CD14-positive monocyte (primary cell): ENCODE measurements at regions not wholly inside any gene's neighbourhood (a gene's known extent, or its start where the extent isn't known, plus 50 kb on each side); places are given as distances from the start of the nearest gene placed in this dataset.

Experiments used
- DNase-seq, 3 donors: peaks; one replicate each; pipeline ENCODE4 v3.0.0-alpha.2; 2011 to 2022
- H2AFZ ChIP-seq: 2 replicates; pipeline ENCODE4 v1.6.0; 2012; ENCODE audit warnings: mild to moderate bottlenecking, low read depth, low read length, inconsistent platforms; ENCODE audit not compliant: insufficient read depth, poor library complexity, severe bottlenecking
- H3K27ac ChIP-seq, 2 donors: 1 replicate in 1 of 2; 2 replicates in 1 of 2; pipeline ENCODE4 v1.5.1; 2012 to 2013; ENCODE audit warnings: low read length in 2 of 2, control low read depth in 1 of 2, inconsistent platforms in 1 of 2, low read depth in 1 of 2, mild to moderate bottlenecking in 1 of 2
- H3K27me3 ChIP-seq, 2 donors: one replicate each; pipeline versions ENCODE4 v1.6.0 to v1.6.1; 2011 to 2013; ENCODE audit warnings: low read length in 2 of 2; ENCODE audit not compliant: control insufficient read depth in 2 of 2, insufficient read depth in 2 of 2
- H3K36me3 ChIP-seq, 2 donors: replicated peaks in 1 of 2; 1 replicate in 1 of 2; 2 replicates in 1 of 2; pipeline versions ENCODE4 v1.5.1 to v1.6.1; 2012 to 2013; ENCODE audit warnings: low read length in 2 of 2, control low read depth in 1 of 2, inconsistent platforms in 1 of 2, mild to moderate bottlenecking in 1 of 2; ENCODE audit not compliant: insufficient read depth in 2 of 2, control insufficient read depth in 1 of 2
- H3K4me1 ChIP-seq, 2 donors: 1 replicate in 1 of 2; 2 replicates in 1 of 2; pipeline versions ENCODE4 v1.5.1 to v1.6.1; 2012 to 2013; ENCODE audit warnings: low read length in 2 of 2, control low read depth in 1 of 2, inconsistent platforms in 1 of 2, mild to moderate bottlenecking in 1 of 2, moderate library complexity in 1 of 2; ENCODE audit not compliant: insufficient read depth in 2 of 2, control insufficient read depth in 1 of 2
- H3K4me2 ChIP-seq: replicated peaks from 2 replicates; pipeline ENCODE3; 2012; ENCODE audit warnings: low read length, moderate library complexity, mild to moderate bottlenecking; ENCODE audit not compliant: poor library complexity, severe bottlenecking; ENCODE audit errors: extremely low read depth
- H3K4me3 ChIP-seq, 3 experiments: fragments of 200-600 bp in 1 of 3; sonication (generic) in 1 of 3; replicated peaks in 1 of 3; 1 replicate in 2 of 3; 2 replicates in 1 of 3; pipeline ENCODE4 v1.5.1; 2011 to 2013; ENCODE audit warnings: low read length in 3 of 3, mild to moderate bottlenecking in 3 of 3, control low read depth in 2 of 3, low read depth in 2 of 3, inconsistent platforms in 1 of 3, moderate library complexity in 1 of 3
- H3K79me2 ChIP-seq: 2 replicates; pipeline ENCODE4 v1.6.0; 2012; ENCODE audit warnings: mild to moderate bottlenecking, control low read depth, inconsistent platforms, low read length, moderate library complexity; ENCODE audit not compliant: insufficient read depth
- H3K9ac ChIP-seq: 2 replicates; pipeline ENCODE4 v1.6.0; 2017; ENCODE audit warnings: low read length, mild to moderate bottlenecking; ENCODE audit not compliant: insufficient read depth, poor library complexity, severe bottlenecking
- H3K9me3 ChIP-seq, 2 donors: replicated peaks in 1 of 2; 1 replicate in 1 of 2; 2 replicates in 1 of 2; pipeline versions ENCODE4 v1.5.1 to v1.6.1; 2012 to 2013; ENCODE audit warnings: low read length in 2 of 2, control low read depth in 1 of 2; ENCODE audit not compliant: control insufficient read depth in 1 of 2, insufficient read depth in 1 of 2
- H4K20me1 ChIP-seq: 2 replicates; pipeline ENCODE4 v1.6.0; 2012; ENCODE audit warnings: mild to moderate bottlenecking, low read length, control low read depth, moderate library complexity; ENCODE audit not compliant: insufficient read depth
- H3K27ac Mint-ChIP-seq, 7 donors: one replicate each; pipeline ENCODE4 v1.8.0; 2020; ENCODE audit warnings: mild to moderate bottlenecking in 7 of 7, mixed read lengths in 7 of 7, moderate library complexity in 6 of 7, inconsistent platforms in 2 of 7
- H3K27me3 Mint-ChIP-seq, 3 donors: one replicate each; pipeline ENCODE4 v1.8.0; 2021 to 2022; ENCODE audit warnings: low read depth in 3 of 3, mild to moderate bottlenecking in 3 of 3, mixed read lengths in 3 of 3, moderate library complexity in 3 of 3, inconsistent platforms in 1 of 3
- H3K36me3 Mint-ChIP-seq, 2 donors: one replicate each; pipeline ENCODE4 v1.8.0; 2020; ENCODE audit warnings: mixed read lengths in 2 of 2, inconsistent platforms in 1 of 2, mild to moderate bottlenecking in 1 of 2
- H3K4me1 Mint-ChIP-seq: one replicate; pipeline ENCODE4 v1.8.0; 2020; ENCODE audit warnings: mild to moderate bottlenecking, mixed read lengths
- H3K4me3 Mint-ChIP-seq, 2 donors: one replicate each; pipeline ENCODE4 v1.8.0; 2020; ENCODE audit warnings: mild to moderate bottlenecking in 2 of 2, mixed read lengths in 2 of 2, moderate library complexity in 1 of 2
- H3K9me3 Mint-ChIP-seq, 7 donors: one replicate each; pipeline ENCODE4 v1.8.0; 2020 to 2022; ENCODE audit warnings: mixed read lengths in 7 of 7, mild to moderate bottlenecking in 6 of 7, moderate library complexity in 6 of 7, inconsistent platforms in 2 of 7
- WGBS: methylation state at CpG from one replicate; pipeline ENCODE4 v1.1.5; 2013; ENCODE audit warnings: missing lambda C conversion rate; ENCODE audit not compliant: insufficient coverage; 5-methylcytosine and 5-hydroxymethylcytosine counted together
- intact Hi-C, 2 donors: fragments of 100-400 bp; cut with micrococcal nuclease; formaldehyde crosslinking; loops; one replicate each; pipeline versions ENCODE4 v1.15.0 to v1.15.1; 2023
- TF ChIP-seq, protein P1 (sequence below): fragments of 200-600 bp; IDR thresholded peaks from one replicate; pipeline ENCODE4 v1.8.0; 2022; ENCODE audit warnings: antibody characterized with exemption, mild to moderate bottlenecking

DNA sequence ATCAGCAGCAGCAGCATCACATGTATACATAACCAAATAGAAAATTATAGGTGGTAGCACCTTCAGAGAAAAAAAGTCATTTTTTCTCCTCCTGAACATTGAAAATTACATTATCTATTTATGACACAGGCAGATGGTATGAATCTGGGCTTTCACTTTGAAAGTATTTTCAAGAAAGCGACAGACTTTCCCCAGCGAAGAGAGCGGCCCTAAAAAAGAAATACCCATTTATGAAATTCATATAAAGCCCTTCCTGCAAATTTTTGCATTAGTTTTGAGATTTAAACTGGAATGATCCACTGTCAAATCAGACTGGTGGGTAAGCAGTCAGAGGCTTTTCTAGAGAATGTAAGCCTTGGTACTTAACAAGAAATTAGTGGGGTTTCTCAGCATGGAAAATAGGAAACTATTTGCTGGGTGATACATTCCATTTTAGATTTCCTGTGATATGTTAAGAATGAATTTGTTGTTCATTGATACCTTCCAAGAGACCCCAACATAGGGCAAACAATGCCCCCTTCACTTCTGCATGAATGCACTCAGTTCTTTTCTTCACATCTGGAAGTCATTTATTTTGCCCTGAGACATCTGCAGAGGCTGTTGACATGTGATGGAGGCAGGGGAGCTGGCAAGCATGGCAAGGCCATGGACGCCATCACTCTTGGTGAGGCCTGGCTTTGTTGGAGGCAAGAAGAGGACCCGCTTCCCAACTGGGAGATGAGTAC lies 147.0 kb downstream of the LINC00237 start:
- TF ChIP-seq, protein P1, sequence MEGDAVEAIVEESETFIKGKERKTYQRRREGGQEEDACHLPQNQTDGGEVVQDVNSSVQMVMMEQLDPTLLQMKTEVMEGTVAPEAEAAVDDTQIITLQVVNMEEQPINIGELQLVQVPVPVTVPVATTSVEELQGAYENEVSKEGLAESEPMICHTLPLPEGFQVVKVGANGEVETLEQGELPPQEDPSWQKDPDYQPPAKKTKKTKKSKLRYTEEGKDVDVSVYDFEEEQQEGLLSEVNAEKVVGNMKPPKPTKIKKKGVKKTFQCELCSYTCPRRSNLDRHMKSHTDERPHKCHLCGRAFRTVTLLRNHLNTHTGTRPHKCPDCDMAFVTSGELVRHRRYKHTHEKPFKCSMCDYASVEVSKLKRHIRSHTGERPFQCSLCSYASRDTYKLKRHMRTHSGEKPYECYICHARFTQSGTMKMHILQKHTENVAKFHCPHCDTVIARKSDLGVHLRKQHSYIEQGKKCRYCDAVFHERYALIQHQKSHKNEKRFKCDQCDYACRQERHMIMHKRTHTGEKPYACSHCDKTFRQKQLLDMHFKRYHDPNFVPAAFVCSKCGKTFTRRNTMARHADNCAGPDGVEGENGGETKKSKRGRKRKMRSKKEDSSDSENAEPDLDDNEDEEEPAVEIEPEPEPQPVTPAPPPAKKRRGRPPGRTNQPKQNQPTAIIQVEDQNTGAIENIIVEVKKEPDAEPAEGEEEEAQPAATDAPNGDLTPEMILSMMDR: no peak
- H3K36me3 ChIP-seq: no peaks in the 10 kb centered on the region
- no peak overlapping the region for H3K27ac ChIP-seq
- no peaks in the 10 kb centered on the region for H3K4me1 Mint-ChIP-seq
- no CpG with 5 or more reads among the region's 5 CpGs for WGBS
- no peak overlapping the region for H3K4me3 Mint-ChIP-seq
- no peak overlapping the region for H2AFZ ChIP-seq
- H3K27me3 Mint-ChIP-seq: peaks cover 2 to 26% (median 11%) of the 10 kb centered on the region in 3 donors
- H3K9ac ChIP-seq: no peak overlapping the region
- H3K4me3 ChIP-seq: no peak overlapping the region
- H3K4me1 ChIP-seq: no peaks in the 10 kb centered on the region
- H3K27ac Mint-ChIP-seq: no peak overlapping the region
- no peaks in the 10 kb centered on the region for H3K9me3 ChIP-seq
- H3K27me3 ChIP-seq: no peaks in the 10 kb centered on the region
- H3K36me3 Mint-ChIP-seq: no peaks in the 10 kb centered on the region
- DNase-seq: no peak
- no peaks in the 10 kb centered on the region for H3K79me2 ChIP-seq
- peaks cover 0 to 2% (median 0%) of the 10 kb centered on the region in 7 donors for H3K9me3 Mint-ChIP-seq
- no peak overlapping the region for H3K4me2 ChIP-seq
- intact Hi-C loops: no loop called here
- no peaks in the 10 kb centered on the region for H4K20me1 ChIP-seq

DNA sequence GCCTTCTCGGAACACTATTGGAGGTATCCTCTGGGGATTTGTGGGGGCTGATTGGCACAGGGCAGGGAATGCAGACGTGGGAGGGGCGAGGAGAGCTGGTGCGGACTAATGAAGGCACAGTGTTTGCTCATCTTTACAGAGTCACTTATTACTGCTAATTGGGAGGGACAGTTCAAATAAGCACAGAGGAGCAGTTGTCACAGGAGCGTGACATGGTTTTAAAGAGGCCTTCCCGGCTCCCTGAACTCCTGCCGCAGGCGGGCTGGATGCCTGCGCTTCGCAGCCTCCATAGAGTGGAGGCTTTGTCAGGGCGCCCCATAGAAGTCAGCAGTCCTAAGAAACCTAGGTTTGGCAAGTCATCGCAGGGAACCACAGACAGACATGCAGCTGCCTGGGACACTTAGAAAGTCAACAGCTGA lies 149.6 kb downstream of the LINC00237 start:
- no peak overlapping the region for H3K27ac ChIP-seq
- no peaks in the 10 kb centered on the region for H3K9me3 ChIP-seq
- H3K4me2 ChIP-seq: no peak overlapping the region
- no peak overlapping the region for H3K4me3 ChIP-seq
- no peaks in the 10 kb centered on the region for H3K79me2 ChIP-seq
- H2AFZ ChIP-seq: no peak overlapping the region
- no peaks in the 10 kb centered on the region for H3K36me3 ChIP-seq
- H3K27ac Mint-ChIP-seq: peak overlapping the region in 1 of 7 donors; percentile 1
- H3K9me3 Mint-ChIP-seq: no peaks in the 10 kb centered on the region
- H3K4me1 ChIP-seq: no peaks in the 10 kb centered on the region
- no peak overlapping the region for H3K9ac ChIP-seq
- H3K4me1 Mint-ChIP-seq: no peaks in the 10 kb centered on the region
- H3K4me3 Mint-ChIP-seq: no peak overlapping the region
- no peaks in the 10 kb centered on the region for H3K36me3 Mint-ChIP-seq
- H3K27me3 Mint-ChIP-seq: peaks cover 5 to 28% (median 11%) of the 10 kb centered on the region in 3 donors
- TF ChIP-seq, protein P1: no peak
- no peak for DNase-seq
- 86% methylated on average over 9 of the region's 12 CpGs for WGBS
- no peaks in the 10 kb centered on the region for H4K20me1 ChIP-seq
- no peaks in the 10 kb centered on the region for H3K27me3 ChIP-seq
- intact Hi-C loops: no loop called here
